A673 (cell line): ENCODE measurements at regions not wholly inside any gene's neighbourhood (a gene's known extent, or its start where the extent isn't known, plus 50 kb on each side); places are given as distances from the start of the nearest gene placed in this dataset.

ENCODE experiments used
- BruUV-seq: library from RNA; stranded (reverse); fragments of 400-500 nt; replicated peaks from 2 replicates; lab custom pipeline; 2021; lab: Mats Ljungman, UMichigan
- CTCF ChIA-PET: fragments of 300-600 bp; sonication (Branson Sonifier 250); formaldehyde crosslinking; loops from one replicate; lab custom pipeline; 2022; ENCODE audit warnings: antibody characterized with exemption; lab: Charles Lee
- POLR2A ChIA-PET: fragments of 300-600 bp; sonication (Branson Sonifier 250); formaldehyde crosslinking; loops from one replicate; lab custom pipeline; 2022; ENCODE audit warnings: antibody characterized with exemption; ENCODE audit not compliant: low non-redundant PET; lab: Charles Lee
- DNase-seq: peaks from one replicate; pipeline ENCODE4 v3.0.0-alpha.2; 2015; ENCODE audit warnings: low spot score
- H3K27ac ChIP-seq: fragments of 200-600 bp; sonication (generic); 2 replicates; pipeline ENCODE4 v1.5.1; 2016; ENCODE audit warnings: mixed run types, low read depth, mild to moderate bottlenecking, mixed read lengths, antibody characterized with exemption, low read length; ENCODE audit not compliant: poor library complexity, severe bottlenecking
- H3K27me3 ChIP-seq: fragments of 200-600 bp; sonication (generic); replicated peaks from 2 replicates; pipeline ENCODE4 v1.6.1; 2017; ENCODE audit warnings: mixed run types, low read depth, mild to moderate bottlenecking, mixed read lengths, antibody characterized with exemption, low read length; ENCODE audit not compliant: insufficient read depth, poor library complexity
- H3K36me3 ChIP-seq: fragments of 200-600 bp; sonication (generic); 2 replicates; pipeline ENCODE4 v1.6.1; 2016; ENCODE audit warnings: mixed run types, mild to moderate bottlenecking, mixed read lengths, antibody characterized with exemption, low read length; ENCODE audit not compliant: insufficient read depth, poor library complexity, severe bottlenecking
- H3K4me1 ChIP-seq: fragments of 200-600 bp; sonication (generic); 2 replicates; pipeline ENCODE4 v1.6.1; 2017; ENCODE audit warnings: mixed run types, mild to moderate bottlenecking, mixed read lengths, antibody characterized with exemption, low read length; ENCODE audit not compliant: insufficient read depth, poor library complexity, severe bottlenecking
- H3K4me3 ChIP-seq: fragments of 200-600 bp; sonication (generic); 2 replicates; pipeline ENCODE4 v1.5.1; 2016; ENCODE audit warnings: low read depth, mixed run types, mild to moderate bottlenecking, mixed read lengths, low read length; ENCODE audit not compliant: poor library complexity, severe bottlenecking
- H3K9me3 ChIP-seq: fragments of 200-600 bp; sonication (generic); 2 replicates; pipeline ENCODE4 v1.6.1; 2016; ENCODE audit warnings: mixed run types, low read depth, mild to moderate bottlenecking, mixed read lengths, antibody characterized with exemption, low read length; ENCODE audit not compliant: poor library complexity, severe bottlenecking
- EZH2 ChIP-seq: fragments of 200-600 bp; sonication (generic); IDR thresholded peaks from 2 replicates; pipeline ENCODE4 v1.6.1; 2017; ENCODE audit warnings: borderline replicate concordance, low read depth, mild to moderate bottlenecking, mixed read lengths, antibody characterized with exemption, low read length; ENCODE audit not compliant: poor library complexity, severe bottlenecking
- intact Hi-C: fragments of 100-400 bp; cut with micrococcal nuclease; formaldehyde crosslinking; loops from one replicate; pipeline ENCODE4 v1.10.0; 2022; ENCODE audit not compliant: unreplicated experiment
- TF ChIP-seq, protein P1 (sequence below): fragments of 300-800, 200-600 bp; sonication (generic); conservative IDR thresholded peaks from 2 replicates; pipeline ENCODE4 v1.5.1; 2017; ENCODE audit warnings: low read depth, mild to moderate bottlenecking, antibody characterized with exemption, low read length, moderate library complexity, mixed read lengths

DNA sequence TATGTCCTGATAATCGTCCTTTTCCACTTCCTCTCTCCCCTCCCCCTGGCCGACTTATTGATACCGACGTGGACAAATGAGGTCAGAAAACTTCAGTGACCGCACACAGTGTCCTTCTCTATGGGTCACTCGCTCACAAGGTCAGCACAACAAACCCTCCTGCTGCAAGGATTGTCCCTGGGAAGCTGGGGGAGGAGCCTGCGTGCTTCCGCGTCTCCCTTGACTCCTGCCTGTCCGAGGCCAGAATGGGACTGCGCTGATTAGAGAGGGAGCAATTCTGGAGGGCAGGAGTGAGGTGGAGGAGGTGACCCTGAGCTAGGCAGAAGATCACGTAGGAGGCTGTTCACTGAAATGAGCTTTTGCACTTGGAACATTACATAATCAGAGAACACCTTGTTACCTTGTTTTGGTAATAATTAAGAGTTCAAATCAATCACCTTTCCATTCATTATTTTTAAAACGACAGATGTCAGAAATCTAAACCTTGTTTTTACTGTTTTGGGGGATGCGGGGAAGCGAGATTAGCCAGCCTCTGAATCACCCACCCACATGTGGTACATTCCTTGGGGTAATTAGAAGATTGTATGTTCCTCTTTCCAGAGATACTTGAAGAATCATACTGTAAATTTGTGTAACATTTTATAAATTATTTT is 70.6 kb downstream of the CTAGE1 start:
- Histone ChIP-seq H3K4me3 (no peak overlapping the region), H3K36me3 (no peaks in the 10 kb centered on the region), H3K4me1 (no peaks in the 10 kb centered on the region), H3K27me3 (peaks cover 86% of the 10 kb centered on the region), H3K9me3 (no peaks in the 10 kb centered on the region), H3K27ac (no peak overlapping the region)
- CTCF ChIA-PET: no interaction called here
- no peak for DNase-seq
- POLR2A ChIA-PET: no interaction called here
- intact Hi-C loops: no loop called here
- TF ChIP-seq, protein P1, sequence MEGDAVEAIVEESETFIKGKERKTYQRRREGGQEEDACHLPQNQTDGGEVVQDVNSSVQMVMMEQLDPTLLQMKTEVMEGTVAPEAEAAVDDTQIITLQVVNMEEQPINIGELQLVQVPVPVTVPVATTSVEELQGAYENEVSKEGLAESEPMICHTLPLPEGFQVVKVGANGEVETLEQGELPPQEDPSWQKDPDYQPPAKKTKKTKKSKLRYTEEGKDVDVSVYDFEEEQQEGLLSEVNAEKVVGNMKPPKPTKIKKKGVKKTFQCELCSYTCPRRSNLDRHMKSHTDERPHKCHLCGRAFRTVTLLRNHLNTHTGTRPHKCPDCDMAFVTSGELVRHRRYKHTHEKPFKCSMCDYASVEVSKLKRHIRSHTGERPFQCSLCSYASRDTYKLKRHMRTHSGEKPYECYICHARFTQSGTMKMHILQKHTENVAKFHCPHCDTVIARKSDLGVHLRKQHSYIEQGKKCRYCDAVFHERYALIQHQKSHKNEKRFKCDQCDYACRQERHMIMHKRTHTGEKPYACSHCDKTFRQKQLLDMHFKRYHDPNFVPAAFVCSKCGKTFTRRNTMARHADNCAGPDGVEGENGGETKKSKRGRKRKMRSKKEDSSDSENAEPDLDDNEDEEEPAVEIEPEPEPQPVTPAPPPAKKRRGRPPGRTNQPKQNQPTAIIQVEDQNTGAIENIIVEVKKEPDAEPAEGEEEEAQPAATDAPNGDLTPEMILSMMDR: no peak
- TF ChIP-seq EZH2: no peak
- no TSS peak for BruUV-seq

DNA sequence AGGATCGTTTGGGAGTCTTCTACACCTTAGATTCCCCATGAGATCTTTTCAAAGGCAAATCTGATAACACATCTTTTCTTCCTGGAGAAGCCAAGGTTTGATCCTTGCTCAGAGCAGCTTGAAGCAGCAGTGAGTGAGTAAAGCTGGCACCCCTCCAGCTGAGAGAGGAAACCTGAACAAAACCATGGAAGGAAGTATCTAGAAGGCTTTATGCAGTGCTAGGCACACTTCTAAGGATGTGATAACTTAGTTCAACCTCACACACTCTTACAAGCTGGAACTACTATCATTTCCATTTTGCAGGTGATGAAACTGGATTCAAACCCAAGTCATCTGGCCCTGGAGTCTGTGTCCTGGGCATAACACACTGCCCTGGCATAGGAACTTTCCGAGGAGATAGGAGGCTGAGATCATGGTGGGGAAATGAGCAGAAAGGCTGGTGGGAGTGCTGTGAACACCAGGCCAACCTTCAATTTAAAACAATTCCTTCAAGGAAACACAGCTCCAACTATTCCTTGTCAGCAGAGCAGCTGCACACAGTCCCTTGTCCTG is 71.2 kb downstream of the CTAGE1 start:
- H3K36me3 ChIP-seq: no peaks in the 10 kb centered on the region
- no peak for TF ChIP-seq EZH2
- TF ChIP-seq, protein P1: no peak
- no TSS peak for BruUV-seq
- peak; percentile 20 for DNase-seq
- intact Hi-C loops: no loop called here
- POLR2A ChIA-PET: no interaction called here
- no peak overlapping the region for H3K4me3 ChIP-seq
- H3K27ac ChIP-seq: no peak overlapping the region
- H3K27me3 ChIP-seq: peaks cover 80% of the 10 kb centered on the region
- no peaks in the 10 kb centered on the region for H3K4me1 ChIP-seq
- no peaks in the 10 kb centered on the region for H3K9me3 ChIP-seq
- CTCF ChIA-PET: no interaction called here

DNA sequence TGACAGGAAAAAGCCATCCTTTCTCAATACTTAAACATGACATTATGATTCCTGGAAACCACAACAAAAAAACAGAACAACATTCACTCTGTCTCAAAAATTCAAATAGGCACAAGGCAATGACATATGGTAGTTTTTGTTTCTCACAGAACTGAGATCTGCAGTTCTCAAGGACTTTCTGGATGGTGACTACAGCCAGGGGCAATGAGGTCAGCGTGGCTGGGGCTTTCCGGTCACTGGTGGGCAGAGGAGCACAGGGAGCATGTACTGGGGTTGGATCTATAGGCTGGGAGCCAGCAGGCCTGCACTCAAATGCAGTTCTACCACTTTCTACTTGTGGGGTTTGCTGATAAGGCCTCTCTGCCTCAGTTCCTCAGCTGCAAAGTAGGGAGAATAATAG is 72.0 kb downstream of the CTAGE1 start:
- ChIA-PET POLR2A (no interaction called here), CTCF (no interaction called here)
- Histone ChIP-seq H3K4me3 (no peak overlapping the region), H3K27ac (no peak overlapping the region), H3K9me3 (no peaks in the 10 kb centered on the region), H3K4me1 (no peaks in the 10 kb centered on the region), H3K27me3 (peaks cover 75% of the 10 kb centered on the region), H3K36me3 (no peaks in the 10 kb centered on the region)
- DNase-seq: no peak
- BruUV-seq: no TSS peak
- intact Hi-C loops: no loop called here
- TF ChIP-seq, protein P1: no peak
- peak; percentile 10 for TF ChIP-seq EZH2
